ENCODE measurements at regions not wholly inside any gene's neighbourhood (a gene's known extent, or its start where the extent isn't known, plus 50 kb on each side); places are given as distances from the start of the nearest gene placed in this dataset.
"Not testable (repeated sequence)": the region's sequence is repeated elsewhere in the genome, so short reads cannot be mapped to it uniquely, and the experiment has no call there.

DNA sequence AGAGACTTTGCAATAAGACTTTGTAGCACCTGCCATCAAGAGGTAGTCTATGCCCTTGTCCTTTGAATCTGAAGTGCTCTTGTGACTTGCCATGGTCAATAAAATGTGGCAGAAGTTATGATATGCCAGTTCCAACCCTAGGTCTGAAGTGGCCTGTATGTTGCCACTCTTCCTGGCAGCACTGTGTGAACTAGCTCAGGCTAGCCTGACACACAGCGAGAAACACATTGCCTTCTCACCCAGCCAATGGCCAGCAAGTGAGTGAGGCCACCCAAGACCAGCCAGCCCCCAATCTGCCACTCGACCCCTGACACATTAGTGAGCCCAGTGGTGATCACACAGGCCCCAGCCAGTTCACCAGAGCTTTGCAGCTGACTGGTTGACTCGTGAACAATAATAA is 52.7 kb upstream of the OSMR start:
- Mint-ChIP-seq H3K27ac (no peak overlapping the region), H3K27me3 (peaks cover 3% of the 10 kb centered on the region), H3K4me3 (no peak overlapping the region), H3K9me3 (ENCODE audit: insufficient read depth) (no peaks in the 10 kb centered on the region), H3K4me1 (no peaks in the 10 kb centered on the region)
- no peak for ATAC-seq (ENCODE audit: low read depth)
- no peaks in the 10 kb centered on the region for H4K20me1 ChIP-seq (ENCODE audit: control insufficient read depth, insufficient read depth, low read length, poor library complexity, severe bottlenecking)
- no peak overlapping the region for H3K27ac ChIP-seq (ENCODE audit: low read length in 2 of 2)
- no peaks in the 10 kb centered on the region for H3K4me1 ChIP-seq (ENCODE audit: control insufficient read depth in 2 of 2, insufficient read depth in 2 of 2, low read length in 2 of 2)
- H3K36me3 ChIP-seq (replicated peaks in 1 of 2; ENCODE audit: control extremely low read depth in 1 of 2, control insufficient read depth in 1 of 2, extremely low read depth in 1 of 2, insufficient read depth in 2 of 2, low read length in 1 of 2): no peaks in the 10 kb centered on the region
- TF ChIP-seq, protein P1, sequence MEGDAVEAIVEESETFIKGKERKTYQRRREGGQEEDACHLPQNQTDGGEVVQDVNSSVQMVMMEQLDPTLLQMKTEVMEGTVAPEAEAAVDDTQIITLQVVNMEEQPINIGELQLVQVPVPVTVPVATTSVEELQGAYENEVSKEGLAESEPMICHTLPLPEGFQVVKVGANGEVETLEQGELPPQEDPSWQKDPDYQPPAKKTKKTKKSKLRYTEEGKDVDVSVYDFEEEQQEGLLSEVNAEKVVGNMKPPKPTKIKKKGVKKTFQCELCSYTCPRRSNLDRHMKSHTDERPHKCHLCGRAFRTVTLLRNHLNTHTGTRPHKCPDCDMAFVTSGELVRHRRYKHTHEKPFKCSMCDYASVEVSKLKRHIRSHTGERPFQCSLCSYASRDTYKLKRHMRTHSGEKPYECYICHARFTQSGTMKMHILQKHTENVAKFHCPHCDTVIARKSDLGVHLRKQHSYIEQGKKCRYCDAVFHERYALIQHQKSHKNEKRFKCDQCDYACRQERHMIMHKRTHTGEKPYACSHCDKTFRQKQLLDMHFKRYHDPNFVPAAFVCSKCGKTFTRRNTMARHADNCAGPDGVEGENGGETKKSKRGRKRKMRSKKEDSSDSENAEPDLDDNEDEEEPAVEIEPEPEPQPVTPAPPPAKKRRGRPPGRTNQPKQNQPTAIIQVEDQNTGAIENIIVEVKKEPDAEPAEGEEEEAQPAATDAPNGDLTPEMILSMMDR (IDR thresholded peaks at IDR 0.05): no peak
- no peak for TF ChIP-seq EZH2 (IDR thresholded peaks at IDR 0.05; ENCODE audit: borderline replicate concordance, insufficient read depth, low read depth, low read length, poor library complexity, severe bottlenecking)
- no peak overlapping the region for H3K9ac ChIP-seq (ENCODE audit: low read length)
- H2AFZ ChIP-seq (ENCODE audit: insufficient read depth, low read depth, low read length, poor library complexity, severe bottlenecking): no peak overlapping the region
- H3K79me2 ChIP-seq (ENCODE audit: control insufficient read depth, insufficient read depth, low read length): no peaks in the 10 kb centered on the region
- ChIA-PET CTCF (no interaction called here), POLR2A (no interaction called here)
- H3K9me3 ChIP-seq (ENCODE audit: control extremely low read depth in 1 of 3, control insufficient read depth in 2 of 3, insufficient read depth in 1 of 3, low read length in 2 of 3): peaks cover 0 to 5% (median 0%) of the 10 kb centered on the region in 3 donors
- no peaks in the 10 kb centered on the region for H3K27me3 ChIP-seq (replicated peaks in 1 of 4; ENCODE audit: control extremely low read depth in 1 of 4, control insufficient read depth in 3 of 4, insufficient read depth in 4 of 4, low read length in 3 of 4)
- DNase-seq: no peak
- intact Hi-C loops (cut with micrococcal nuclease): no loop called here
- H3K4me3 ChIP-seq (ENCODE audit: control extremely low read depth in 1 of 5, extremely low read depth in 1 of 5, insufficient read depth in 1 of 5, low read depth in 2 of 5, low read length in 4 of 5): no peak overlapping the region
- no peak overlapping the region for H3K4me2 ChIP-seq (replicated peaks; ENCODE audit: low read depth, low read length, poor library complexity, severe bottlenecking)
- WGBS (ENCODE audit: insufficient coverage): 67% methylated on average over 1 of the region's 3 CpGs

DNA sequence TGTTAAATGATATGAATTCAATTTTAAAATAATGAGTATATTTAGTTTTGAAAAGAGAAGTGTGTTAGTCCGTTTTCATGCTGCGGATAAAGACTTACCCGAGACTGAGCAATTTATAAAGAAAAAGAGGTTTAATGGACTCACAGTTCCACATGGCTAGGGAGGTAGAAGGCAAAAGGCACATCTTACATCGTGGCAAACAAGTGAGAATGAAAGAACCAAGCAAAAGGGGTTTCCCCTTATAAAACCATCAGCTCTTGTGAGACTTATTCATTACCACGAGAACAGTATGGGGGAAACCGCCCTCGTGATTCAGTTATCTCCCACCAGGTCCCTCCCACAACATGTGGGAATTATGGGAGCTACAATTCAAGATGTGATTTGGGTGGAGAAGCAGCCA is 51.8 kb upstream of the OSMR start:
- H3K9me3 ChIP-seq (ENCODE audit: control extremely low read depth in 1 of 3, control insufficient read depth in 2 of 3, insufficient read depth in 1 of 3, low read length in 2 of 3); POLR2A ChIA-PET; H3K36me3 ChIP-seq (replicated peaks in 1 of 2; ENCODE audit: control extremely low read depth in 1 of 2, control insufficient read depth in 1 of 2, extremely low read depth in 1 of 2, insufficient read depth in 2 of 2, low read length in 1 of 2); H3K4me3 Mint-ChIP-seq; H4K20me1 ChIP-seq (ENCODE audit: control insufficient read depth, insufficient read depth, low read length, poor library complexity, severe bottlenecking); H3K27me3 Mint-ChIP-seq; H3K79me2 ChIP-seq (ENCODE audit: control insufficient read depth, insufficient read depth, low read length); H3K27ac Mint-ChIP-seq; H3K4me1 Mint-ChIP-seq; H3K4me3 ChIP-seq (ENCODE audit: control extremely low read depth in 1 of 5, extremely low read depth in 1 of 5, insufficient read depth in 1 of 5, low read depth in 2 of 5, low read length in 4 of 5); intact Hi-C loops (cut with micrococcal nuclease); H3K4me1 ChIP-seq (ENCODE audit: control insufficient read depth in 2 of 2, insufficient read depth in 2 of 2, low read length in 2 of 2); H2AFZ ChIP-seq (ENCODE audit: insufficient read depth, low read depth, low read length, poor library complexity, severe bottlenecking); H3K27ac ChIP-seq (ENCODE audit: low read length in 2 of 2); H3K9ac ChIP-seq (ENCODE audit: low read length); CTCF ChIA-PET; ATAC-seq (ENCODE audit: low read depth); H3K9me3 Mint-ChIP-seq (ENCODE audit: insufficient read depth); H3K4me2 ChIP-seq (replicated peaks; ENCODE audit: low read depth, low read length, poor library complexity, severe bottlenecking); DNase-seq; H3K27me3 ChIP-seq (replicated peaks in 1 of 4; ENCODE audit: control extremely low read depth in 1 of 4, control insufficient read depth in 3 of 4, insufficient read depth in 4 of 4, low read length in 3 of 4): not testable (repeated sequence)
- no CpG with 5 or more reads among the region's 7 CpGs for WGBS (ENCODE audit: insufficient coverage)
